B cell (primary cell): ENCODE measurements at regions not wholly inside any gene's neighbourhood (a gene's known extent, or its start where the extent isn't known, plus 50 kb on each side); places are given as distances from the start of the nearest gene placed in this dataset.

Experiments used
- ATAC-seq: fragments of 200-7000 bp; cut with Tn5 transposase; one replicate; pipeline ENCODE4 v1.10.0; 2021; ENCODE audit warnings: low read depth, mild to moderate bottlenecking, moderate number of reproducible peaks, moderate library complexity
- CTCF ChIA-PET: fragments of 350-600 bp; sonication (Branson Sonifier 250); formaldehyde crosslinking; loops from one replicate; lab custom pipeline; 2021; ENCODE audit warnings: antibody characterized with exemption, inconsistent platforms; lab: Charles Lee
- POLR2A ChIA-PET: fragments of 350-600 bp; sonication (Branson Sonifier 250); formaldehyde crosslinking; loops from one replicate; lab custom pipeline; 2021; ENCODE audit warnings: antibody characterized with exemption; lab: Charles Lee
- DNase-seq: peaks from one replicate; pipeline ENCODE4 v3.0.0; 2013
- H2AFZ ChIP-seq: 2 replicates; pipeline ENCODE4 v1.6.1; 2012; ENCODE audit warnings: mild to moderate bottlenecking, low read depth, low read length; ENCODE audit not compliant: insufficient read depth, poor library complexity, severe bottlenecking
- H3K27ac ChIP-seq, 2 donors: 1 replicate in 1 of 2; 2 replicates in 1 of 2; pipeline ENCODE4 v1.5.1; 2012 to 2013; ENCODE audit warnings: low read length in 2 of 2, mild to moderate bottlenecking in 2 of 2, moderate library complexity in 1 of 2
- H3K27me3 ChIP-seq, 4 experiments: fragments of 200-600 bp in 1 of 4; sonication (generic) in 1 of 4; replicated peaks in 1 of 4; 1 replicate in 2 of 4; 2 replicates in 2 of 4; pipeline versions ENCODE4 v1.6.1 to v1.7.0; 2013 to 2016; ENCODE audit warnings: low read length in 3 of 4, mild to moderate bottlenecking in 2 of 4, mixed read lengths in 1 of 4, moderate library complexity in 1 of 4; ENCODE audit not compliant: insufficient read depth in 4 of 4, control insufficient read depth in 3 of 4; ENCODE audit errors: control extremely low read depth in 1 of 4
- H3K36me3 ChIP-seq, 2 experiments: replicated peaks in 1 of 2; 1 replicate in 1 of 2; 2 replicates in 1 of 2; pipeline versions ENCODE4 v1.6.1 to v1.7.1; 2013; ENCODE audit warnings: low read length in 1 of 2; ENCODE audit not compliant: insufficient read depth in 2 of 2, control insufficient read depth in 1 of 2; ENCODE audit errors: control extremely low read depth in 1 of 2, extremely low read depth in 1 of 2
- H3K4me1 ChIP-seq, 2 donors: fragments of 200-600 bp in 1 of 2; sonication (generic) in 1 of 2; 1 replicate in 1 of 2; 2 replicates in 1 of 2; pipeline versions ENCODE4 v1.5.1 to v1.6.1; 2013 to 2017; ENCODE audit warnings: low read length in 2 of 2; ENCODE audit not compliant: control insufficient read depth in 2 of 2, insufficient read depth in 2 of 2
- H3K4me2 ChIP-seq: replicated peaks from 2 replicates; pipeline ENCODE3; 2012; ENCODE audit warnings: mild to moderate bottlenecking, low read depth, low read length; ENCODE audit not compliant: poor library complexity, severe bottlenecking
- H3K4me3 ChIP-seq, 5 experiments: fragments of 200-600 bp in 1 of 5; sonication (generic) in 1 of 5; 1 replicate in 3 of 5; 2 replicates in 2 of 5; pipeline versions ENCODE4 v1.5.1 to v1.7.0; 2011 to 2016; ENCODE audit warnings: low read length in 4 of 5, mild to moderate bottlenecking in 4 of 5, low read depth in 2 of 5, control low read depth in 1 of 5, moderate library complexity in 1 of 5; ENCODE audit not compliant: insufficient read depth in 1 of 5; ENCODE audit errors: control extremely low read depth in 1 of 5, extremely low read depth in 1 of 5
- H3K79me2 ChIP-seq: fragments of 200-600 bp; sonication (generic); one replicate; pipeline ENCODE4 v1.6.0; 2016; ENCODE audit warnings: low read length; ENCODE audit not compliant: control insufficient read depth, insufficient read depth
- H3K9ac ChIP-seq: fragments of 200-600 bp; sonication (generic); 2 replicates; pipeline ENCODE4 v1.6.1; 2017; ENCODE audit warnings: mild to moderate bottlenecking, low read length, moderate library complexity
- H3K9me3 ChIP-seq, 3 donors: one replicate each; pipeline versions ENCODE4 v1.6.1 to v1.7.1; 2013; ENCODE audit warnings: low read length in 2 of 3; ENCODE audit not compliant: control insufficient read depth in 2 of 3, insufficient read depth in 1 of 3; ENCODE audit errors: control extremely low read depth in 1 of 3
- H4K20me1 ChIP-seq: 2 replicates; pipeline ENCODE4 v1.6.0; 2012; ENCODE audit warnings: mild to moderate bottlenecking, low read length; ENCODE audit not compliant: insufficient read depth, control insufficient read depth, poor library complexity, severe bottlenecking
- H3K27ac Mint-ChIP-seq: one replicate; pipeline ENCODE4 v1.8.0; 2021; ENCODE audit warnings: mixed read lengths
- H3K27me3 Mint-ChIP-seq: one replicate; pipeline ENCODE4 v1.8.0; 2021; ENCODE audit warnings: mixed read lengths
- H3K4me1 Mint-ChIP-seq: one replicate; pipeline ENCODE4 v1.8.0; 2021; ENCODE audit warnings: mixed read lengths
- H3K4me3 Mint-ChIP-seq: one replicate; pipeline ENCODE4 v1.8.0; 2021; ENCODE audit warnings: mixed read lengths
- H3K9me3 Mint-ChIP-seq: one replicate; pipeline ENCODE4 v1.8.0; 2022; ENCODE audit warnings: mixed read lengths; ENCODE audit not compliant: insufficient read depth
- CTCF ChIP-seq: fragments of 200-600 bp; IDR thresholded peaks from one replicate; pipeline ENCODE4 v1.8.0; 2022; ENCODE audit warnings: antibody characterized with exemption, mild to moderate bottlenecking
- EZH2 ChIP-seq: IDR thresholded peaks from 2 replicates; pipeline ENCODE4 v1.6.1; 2012; ENCODE audit warnings: borderline replicate concordance, low read depth, mild to moderate bottlenecking, moderate library complexity, low read length; ENCODE audit not compliant: insufficient read depth, poor library complexity, severe bottlenecking
- WGBS: methylation state at CpG from one replicate; pipeline ENCODE4 v1.1.5; 2013; ENCODE audit warnings: missing lambda C conversion rate; ENCODE audit not compliant: insufficient coverage; 5-methylcytosine and 5-hydroxymethylcytosine counted together
- intact Hi-C: fragments of 100-400 bp; cut with micrococcal nuclease; formaldehyde crosslinking; loops from one replicate; pipeline ENCODE4 v1.10.0; 2022

GRCh38 chr2:23137166-23137565 is 247.8 kb upstream of the KLHL29 start:
- no CpG with 5 or more reads among the region's 2 CpGs for WGBS
- DNase-seq (no peak), ATAC-seq (no peak)
- POLR2A ChIA-PET = no interaction called here
- Histone ChIP-seq H2AFZ (no peak overlapping the region), H3K27ac (no peak overlapping the region), H3K27me3 (no peaks in the 10 kb centered on the region), H3K9ac (no peak overlapping the region), H3K4me3 (no peak overlapping the region), H3K4me2 (no peak overlapping the region), H3K9me3 (no peaks in the 10 kb centered on the region), H3K4me1 (no peaks in the 10 kb centered on the region), H3K36me3 (no peaks in the 10 kb centered on the region), H3K79me2 (no peaks in the 10 kb centered on the region), H4K20me1 (no peaks in the 10 kb centered on the region)
- CTCF ChIA-PET = no interaction called here
- peaks cover 8% of the 10 kb centered on the region for H3K27me3 Mint-ChIP-seq
- no peak overlapping the region for H3K4me3 Mint-ChIP-seq
- intact Hi-C loops = no loop called here
- H3K27ac Mint-ChIP-seq = no peak overlapping the region
- no peaks in the 10 kb centered on the region for H3K9me3 Mint-ChIP-seq
- no peaks in the 10 kb centered on the region for H3K4me1 Mint-ChIP-seq
- TF ChIP-seq CTCF = no peak
- no peak for TF ChIP-seq EZH2

- Histone ChIP-seq H3K27me3 (no peaks in the 10 kb centered on the region), H3K27ac (no peak overlapping the region), H3K4me2 (no peak overlapping the region), H3K79me2 (no peaks in the 10 kb centered on the region), H3K36me3 (no peaks in the 10 kb centered on the region), H4K20me1 (no peaks in the 10 kb centered on the region), H3K4me3 (no peak overlapping the region), H3K4me1 (no peaks in the 10 kb centered on the region), H2AFZ (no peak overlapping the region), H3K9me3 (no peaks in the 10 kb centered on the region), H3K9ac (no peak overlapping the region)
- Mint-ChIP-seq H3K27me3 (peaks cover 13% of the 10 kb centered on the region), H3K9me3 (no peaks in the 10 kb centered on the region), H3K4me3 (no peak overlapping the region), H3K4me1 (no peaks in the 10 kb centered on the region), H3K27ac (no peak overlapping the region)
- no peak for TF ChIP-seq CTCF
- no peak for TF ChIP-seq EZH2
- DNase-seq (no peak), ATAC-seq (no peak)
- CTCF ChIA-PET = no interaction called here
- POLR2A ChIA-PET = no interaction called here
- WGBS = 92% methylated on average over 2 of the region's 4 CpGs
- intact Hi-C loops = no loop called here
These were observed 246.3 kb upstream of the KLHL29 start for GRCh38 chr2:23138701-23139100.
